ENCODE measurements at regions not wholly inside any gene's neighbourhood (a gene's known extent, or its start where the extent isn't known, plus 50 kb on each side); places are given as distances from the start of the nearest gene placed in this dataset.
"Not testable (repeated sequence)": the region's sequence is repeated elsewhere in the genome, so short reads cannot be mapped to it uniquely, and the experiment has no call there.

GRCh38 chr12:84411031-84411430, 501.6 kb downstream of the SLC6A15 start:
- Mint-ChIP-seq H3K4me1 (ENCODE audit: low read depth) (no peaks in the 10 kb centered on the region), H3K4me3 (no peak overlapping the region), H3K36me3 (ENCODE audit: low read depth) (no peaks in the 10 kb centered on the region), H3K9me3 (no peaks in the 10 kb centered on the region; the same call in 1 of the 2 replicates), H3K27me3 (ENCODE audit: insufficient read depth) (no peaks in the 10 kb centered on the region), H3K27ac (no peak overlapping the region)
- no peak for TF ChIP-seq CTCF (IDR thresholded peaks at IDR 0.05)
- DNase-seq, result no peak

DNA sequence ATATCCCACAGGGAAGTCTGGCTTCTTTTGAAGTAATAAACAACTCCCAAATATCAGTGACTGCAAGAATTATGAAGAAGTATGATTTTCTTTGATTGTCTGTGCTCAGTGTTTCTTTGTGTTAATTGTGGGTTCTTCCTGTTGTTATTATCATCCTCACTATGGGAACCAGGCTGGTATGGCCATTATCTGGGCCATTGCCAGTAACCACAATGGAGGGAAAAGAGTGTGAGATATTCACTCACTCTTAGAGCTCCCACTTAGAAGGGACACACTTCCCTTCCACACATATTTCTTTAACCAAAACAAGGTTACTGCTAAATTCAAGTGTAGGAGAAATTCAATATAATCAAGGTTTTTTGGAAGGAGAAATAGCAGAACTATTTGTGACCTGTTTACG, 503.7 kb downstream of the SLC6A15 start:
- Mint-ChIP-seq H3K36me3 (ENCODE audit: low read depth) (no peaks in the 10 kb centered on the region), H3K4me1 (ENCODE audit: low read depth) (no peaks in the 10 kb centered on the region), H3K27ac (no peak overlapping the region), H3K27me3 (ENCODE audit: insufficient read depth) (no peaks in the 10 kb centered on the region), H3K4me3 (no peak overlapping the region), H3K9me3 (no peaks in the 10 kb centered on the region; the same call in none of the 2 replicates)
- no peak for DNase-seq
- TF ChIP-seq CTCF (IDR thresholded peaks at IDR 0.05), result no peak

GRCh38 chr12:84406720-84407119, 505.9 kb downstream of the SLC6A15 start:
- not testable (repeated sequence) for H3K27me3 Mint-ChIP-seq (ENCODE audit: insufficient read depth); DNase-seq; H3K9me3 Mint-ChIP-seq; H3K27ac Mint-ChIP-seq; H3K36me3 Mint-ChIP-seq (ENCODE audit: low read depth); H3K4me3 Mint-ChIP-seq; H3K4me1 Mint-ChIP-seq (ENCODE audit: low read depth)

GRCh38 chr12:84397846-84398245, 514.8 kb downstream of the SLC6A15 start:
- no peaks in the 10 kb centered on the region for H3K36me3 Mint-ChIP-seq (ENCODE audit: low read depth)
- DNase-seq, result no peak
- H3K27me3 Mint-ChIP-seq (ENCODE audit: insufficient read depth), result no peaks in the 10 kb centered on the region; the same call in none of the 2 replicates
- no peak overlapping the region for H3K4me3 Mint-ChIP-seq
- H3K27ac Mint-ChIP-seq, result no peak overlapping the region
- H3K4me1 Mint-ChIP-seq (ENCODE audit: low read depth), result no peaks in the 10 kb centered on the region
- TF ChIP-seq CTCF (IDR thresholded peaks at IDR 0.05), result no peak
- H3K9me3 Mint-ChIP-seq, result no peaks in the 10 kb centered on the region

DNA sequence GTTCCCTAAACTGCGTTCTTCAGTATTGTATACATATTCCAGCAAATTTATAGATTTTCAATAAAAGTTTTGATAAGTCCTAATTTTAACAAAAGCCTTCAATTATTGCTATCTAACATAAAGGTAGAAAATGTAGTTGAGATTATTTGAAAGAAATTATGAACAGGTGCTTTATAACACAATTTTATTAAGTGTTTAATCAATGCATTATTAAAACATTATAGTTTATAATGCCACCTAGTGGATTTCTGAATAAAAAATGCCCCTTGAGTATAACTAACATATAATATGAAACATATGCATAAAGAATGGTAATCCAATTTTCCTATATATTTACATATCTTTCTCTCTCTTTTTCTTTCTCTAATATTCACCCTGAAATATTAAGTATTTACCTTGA, 515.3 kb downstream of the SLC6A15 start:
- H3K27me3 Mint-ChIP-seq (ENCODE audit: insufficient read depth), result no peaks in the 10 kb centered on the region; the same call in 1 of the 2 replicates
- TF ChIP-seq CTCF (IDR thresholded peaks at IDR 0.05), result peak; percentile 77
- no peak overlapping the region for H3K27ac Mint-ChIP-seq
- H3K36me3 Mint-ChIP-seq (ENCODE audit: low read depth), result no peaks in the 10 kb centered on the region
- no peaks in the 10 kb centered on the region for H3K9me3 Mint-ChIP-seq
- H3K4me3 Mint-ChIP-seq, result no peak overlapping the region
- H3K4me1 Mint-ChIP-seq (ENCODE audit: low read depth), result no peaks in the 10 kb centered on the region
- DNase-seq, result no peak

DNA sequence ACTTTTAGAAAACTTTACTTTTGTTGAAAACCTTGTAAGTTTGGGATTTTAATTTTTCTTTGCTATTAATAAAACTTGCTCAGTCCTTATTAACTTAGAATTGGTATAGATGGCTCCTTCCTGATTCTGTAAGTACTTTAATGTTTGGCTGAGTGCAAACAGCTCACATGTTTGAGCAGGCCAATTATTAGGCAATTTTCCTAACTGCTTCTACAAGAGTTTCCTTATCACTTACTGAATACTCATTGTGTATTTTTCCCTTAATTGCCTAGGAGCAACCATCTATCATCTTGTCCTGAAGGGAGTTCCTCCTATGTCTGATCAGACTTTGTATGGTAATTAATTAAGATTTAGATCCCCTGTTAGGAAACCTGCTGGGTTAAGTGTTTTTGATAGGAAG, 521.4 kb downstream of the SLC6A15 start:
- H3K27ac Mint-ChIP-seq; H3K4me1 Mint-ChIP-seq (ENCODE audit: low read depth); H3K36me3 Mint-ChIP-seq (ENCODE audit: low read depth); H3K9me3 Mint-ChIP-seq; DNase-seq; H3K27me3 Mint-ChIP-seq (ENCODE audit: insufficient read depth); H3K4me3 Mint-ChIP-seq: not testable (repeated sequence)

GRCh38 chr12:84384384-84384783, 528.2 kb downstream of the SLC6A15 start:
- TF ChIP-seq CTCF (IDR thresholded peaks at IDR 0.05), result no peak
- Mint-ChIP-seq H3K27me3 (ENCODE audit: insufficient read depth) (no peaks in the 10 kb centered on the region), H3K4me1 (ENCODE audit: low read depth) (peaks cover 14% of the 10 kb centered on the region), H3K9me3 (peaks cover 6% of the 10 kb centered on the region), H3K36me3 (ENCODE audit: low read depth) (peaks cover 23% of the 10 kb centered on the region), H3K27ac (no peak overlapping the region), H3K4me3 (no peak overlapping the region)
- DNase-seq, result no peak

- Mint-ChIP-seq H3K4me1 (ENCODE audit: low read depth) (peaks cover 14% of the 10 kb centered on the region), H3K36me3 (ENCODE audit: low read depth) (peaks cover 23% of the 10 kb centered on the region)
- H3K4me3 Mint-ChIP-seq; H3K27ac Mint-ChIP-seq; H3K9me3 Mint-ChIP-seq; H3K27me3 Mint-ChIP-seq (ENCODE audit: insufficient read depth): not testable (repeated sequence)
- peak; percentile 59 for DNase-seq
Observed at GRCh38 chr12:84382486-84382885, 530.1 kb downstream of the SLC6A15 start.

All from HFFc6 (cell line).